ENCODE measurements at regions not wholly inside any gene's neighbourhood (a gene's known extent, or its start where the extent isn't known, plus 50 kb on each side); places are given as distances from the start of the nearest gene placed in this dataset.

- no peak for TF ChIP-seq CTCF (IDR thresholded peaks at IDR 0.05)
- Histone ChIP-seq H3K9me3 (no peaks in the 10 kb centered on the region), H3K4me3 (ENCODE audit: low read depth in 1 of 2, low read length in 1 of 2) (no peak overlapping the region), H3K4me1 (ENCODE audit: control insufficient read depth in 1 of 2, insufficient read depth in 1 of 2, low read depth in 1 of 2, low read length in 1 of 2) (no peaks in the 10 kb centered on the region), H3K36me3 (no peaks in the 10 kb centered on the region), H3K27me3 (no peaks in the 10 kb centered on the region), H3K27ac (no peak overlapping the region)
These were observed 286.2 kb downstream of the THBS2 start for GRCh38 chr6:168967281-168967925.

- no peaks in the 10 kb centered on the region for H3K9me3 ChIP-seq
- no peaks in the 10 kb centered on the region for H3K36me3 ChIP-seq
- H3K27me3 ChIP-seq: no peaks in the 10 kb centered on the region
- no peak for TF ChIP-seq CTCF (IDR thresholded peaks at IDR 0.05)
- H3K4me3 ChIP-seq (ENCODE audit: low read depth in 1 of 2, low read length in 1 of 2): no peak overlapping the region
- no peaks in the 10 kb centered on the region for H3K4me1 ChIP-seq (ENCODE audit: control insufficient read depth in 1 of 2, insufficient read depth in 1 of 2, low read depth in 1 of 2, low read length in 1 of 2)
- H3K27ac ChIP-seq: no peak overlapping the region
These were observed 289.4 kb downstream of the THBS2 start for GRCh38 chr6:168964138-168964835.

GRCh38 chr6:168962886-168963285 lies 290.8 kb downstream of the THBS2 start:
- no peak for TF ChIP-seq CTCF (IDR thresholded peaks at IDR 0.05)
- H3K27ac ChIP-seq: no peak overlapping the region
- H3K9me3 ChIP-seq: no peaks in the 10 kb centered on the region
- no peaks in the 10 kb centered on the region for H3K27me3 ChIP-seq
- H3K4me3 ChIP-seq (ENCODE audit: low read depth in 1 of 2, low read length in 1 of 2): no peak overlapping the region
- H3K36me3 ChIP-seq: no peaks in the 10 kb centered on the region
- no peaks in the 10 kb centered on the region for H3K4me1 ChIP-seq (ENCODE audit: control insufficient read depth in 1 of 2, insufficient read depth in 1 of 2, low read depth in 1 of 2, low read length in 1 of 2)

- Histone ChIP-seq H3K4me1 (ENCODE audit: control insufficient read depth in 1 of 2, insufficient read depth in 1 of 2, low read depth in 1 of 2, low read length in 1 of 2) (no peaks in the 10 kb centered on the region), H3K27ac (no peak overlapping the region), H3K4me3 (ENCODE audit: low read depth in 1 of 2, low read length in 1 of 2) (no peak overlapping the region), H3K27me3 (peaks cover 2% of the 10 kb centered on the region), H3K36me3 (no peaks in the 10 kb centered on the region), H3K9me3 (no peaks in the 10 kb centered on the region)
- TF ChIP-seq CTCF (IDR thresholded peaks at IDR 0.05): no peak
These were observed 292.4 kb downstream of the THBS2 start for GRCh38 chr6:168961264-168961656.

- Histone ChIP-seq H3K4me1 (ENCODE audit: control insufficient read depth in 1 of 2, insufficient read depth in 1 of 2, low read depth in 1 of 2, low read length in 1 of 2) (no peaks in the 10 kb centered on the region), H3K27me3 (peaks cover 4% of the 10 kb centered on the region), H3K9me3 (no peaks in the 10 kb centered on the region), H3K36me3 (no peaks in the 10 kb centered on the region), H3K27ac (no peak overlapping the region), H3K4me3 (ENCODE audit: low read depth in 1 of 2, low read length in 1 of 2) (no peak overlapping the region)
- TF ChIP-seq CTCF (IDR thresholded peaks at IDR 0.05): no peak
These were observed 292.9 kb downstream of the THBS2 start for GRCh38 chr6:168960551-168961263.

Measured in neutrophil (primary cell).